Hindlimb muscle (tissue), 1 donor: ENCODE measurements at regions not wholly inside any gene's neighbourhood (a gene's known extent, or its start where the extent isn't known, plus 50 kb on each side); places are given as distances from the start of the nearest gene placed in this dataset.
A peak's percentile ranks its signal among the peaks of the same experiment; 100 is the strongest.
"Not testable (repeated sequence)": the region's sequence is repeated elsewhere in the genome, so short reads cannot be mapped to it uniquely, and the experiment has no call there.

Experiments
- DNase-seq: peaks from one replicate; pipeline ENCODE4 v3.0.0-alpha.2; 2013

- DNase-seq = no peak
Measured at GRCh38 chr7:47089068-47089417, 492.9 kb downstream of the TNS3 start.

- DNase-seq = peak; percentile 65
Measured at GRCh38 chr7:47088329-47089067, 493.4 kb downstream of the TNS3 start.

GRCh38 chr7:47087866-47088265 is 494.0 kb downstream of the TNS3 start:
- no peak for DNase-seq

- no peak for DNase-seq
Measured at GRCh38 chr7:47085491-47086275, 496.2 kb downstream of the TNS3 start.

GRCh38 chr7:47083476-47084250 is 498.2 kb downstream of the TNS3 start:
- no peak for DNase-seq

- no peak for DNase-seq
Measured at GRCh38 chr7:47080816-47081215, 501.1 kb downstream of the TNS3 start.

- DNase-seq = no peak
Measured at GRCh38 chr7:47078241-47078640, 503.7 kb downstream of the TNS3 start.

GRCh38 chr7:47074702-47075153 is 507.2 kb downstream of the TNS3 start:
- DNase-seq = no peak

- DNase-seq = no peak
Measured at GRCh38 chr7:47073284-47073683, 508.6 kb downstream of the TNS3 start.

GRCh38 chr7:47071866-47072265 is 510.0 kb downstream of the TNS3 start:
- DNase-seq = no peak

GRCh38 chr7:47069385-47070076 is 512.4 kb downstream of the TNS3 start:
- DNase-seq = no peak

GRCh38 chr7:47066976-47067614 is 514.8 kb downstream of the TNS3 start:
- no peak for DNase-seq

GRCh38 chr7:47056731-47057130 is 525.2 kb downstream of the TNS3 start:
- no peak for DNase-seq

GRCh38 chr7:47052541-47053208 is 529.2 kb downstream of the TNS3 start:
- DNase-seq = not testable (repeated sequence)

GRCh38 chr7:47049234-47049774 is 532.6 kb downstream of the TNS3 start:
- DNase-seq = no peak

- no peak for DNase-seq
Measured at GRCh38 chr7:47047384-47047783, 534.5 kb downstream of the TNS3 start.

GRCh38 chr7:47046949-47047348 is 535.0 kb downstream of the TNS3 start:
- DNase-seq = no peak

- DNase-seq = no peak
Measured at GRCh38 chr7:47045207-47046051, 536.5 kb downstream of the TNS3 start.

GRCh38 chr7:47044625-47045024 is 537.3 kb downstream of the TNS3 start:
- DNase-seq = no peak

GRCh38 chr7:47043304-47043703 is 538.6 kb downstream of the TNS3 start:
- no peak for DNase-seq
